ENCODE measurements at regions not wholly inside any gene's neighbourhood (a gene's known extent, or its start where the extent isn't known, plus 50 kb on each side); places are given as distances from the start of the nearest gene placed in this dataset.

DNA sequence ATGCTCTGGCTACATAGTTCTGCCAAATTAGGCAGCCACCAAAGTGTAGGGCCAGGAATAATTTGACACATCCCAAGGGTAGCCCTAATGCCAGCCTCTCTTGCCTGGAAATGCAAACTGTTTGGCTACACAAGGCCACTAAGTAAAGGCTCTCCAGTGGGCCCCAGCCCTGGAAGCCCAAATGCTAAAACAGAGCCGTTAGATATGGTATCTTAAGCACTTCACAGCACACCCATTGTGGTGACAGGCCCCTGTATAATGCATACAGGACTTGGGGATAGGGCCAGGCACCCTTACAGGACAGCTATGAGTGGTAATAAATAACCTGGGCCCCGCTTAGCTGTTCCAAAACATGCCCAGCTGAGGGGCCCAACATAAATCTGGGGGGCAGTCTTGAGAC is 623.9 kb downstream of the BCOR start:
- no peaks in the 10 kb centered on the region for H3K79me2 ChIP-seq (replicated peaks; ENCODE audit: insufficient read depth, low read length)
- H3K9me3 ChIP-seq (ENCODE audit: low read length) = no peaks in the 10 kb centered on the region
- no peaks in the 10 kb centered on the region for H3K9me2 ChIP-seq (ENCODE audit: insufficient read depth, low read length)
- H2AFZ ChIP-seq (ENCODE audit: low read depth, low read length) = no peak overlapping the region
- no peaks in the 10 kb centered on the region for H3K27me3 ChIP-seq (ENCODE audit: insufficient read depth, low read depth, low read length)
- no peak overlapping the region for H3K4me3 ChIP-seq (ENCODE audit: low read length)
- no peaks in the 10 kb centered on the region for H3K36me3 ChIP-seq (ENCODE audit: insufficient read depth, low read length)
- H3K9ac ChIP-seq (ENCODE audit: low read length) = no peak overlapping the region
- H3F3A ChIP-seq (ENCODE audit: insufficient read depth, low read length, poor library complexity, severe bottlenecking) = no peaks in the 10 kb centered on the region
- H3K27ac ChIP-seq (ENCODE audit: low read length) = no peak overlapping the region
- H3K4me2 ChIP-seq (ENCODE audit: low read length) = no peak overlapping the region
- no peaks in the 10 kb centered on the region for H4K20me1 ChIP-seq (ENCODE audit: insufficient read depth)
- no peak for TF ChIP-seq RAD21 (conservative IDR thresholded peaks at IDR 0.05)

GRCh38 chrX:39475372-39475771 is 622.4 kb downstream of the BCOR start:
- no peak overlapping the region for H2AFZ ChIP-seq (ENCODE audit: low read depth, low read length)
- no peaks in the 10 kb centered on the region for H4K20me1 ChIP-seq (ENCODE audit: insufficient read depth)
- no peak overlapping the region for H3K4me2 ChIP-seq (ENCODE audit: low read length)
- no peak for TF ChIP-seq MXI1 (conservative IDR thresholded peaks at IDR 0.05; ENCODE audit: poor library complexity, severe bottlenecking)
- no peak for TF ChIP-seq REST (IDR thresholded peaks at IDR 0.05; ENCODE audit: borderline replicate concordance)
- no peak for TF ChIP-seq TAF1 (IDR thresholded peaks at IDR 0.05; ENCODE audit: low read depth)
- TF ChIP-seq SMC3 (conservative IDR thresholded peaks at IDR 0.05; ENCODE audit: poor library complexity) = no peak
- no peak overlapping the region for H3K27ac ChIP-seq (ENCODE audit: low read length)
- H3K27me3 ChIP-seq (ENCODE audit: insufficient read depth, low read depth, low read length) = no peaks in the 10 kb centered on the region
- no peaks in the 10 kb centered on the region for H3K79me2 ChIP-seq (replicated peaks; ENCODE audit: insufficient read depth, low read length)
- H3K4me3 ChIP-seq (ENCODE audit: low read length) = no peak overlapping the region
- no peaks in the 10 kb centered on the region for H3K9me3 ChIP-seq (ENCODE audit: low read length)
- H3F3A ChIP-seq (ENCODE audit: insufficient read depth, low read length, poor library complexity, severe bottlenecking) = no peaks in the 10 kb centered on the region
- H3K9me2 ChIP-seq (ENCODE audit: insufficient read depth, low read length) = no peaks in the 10 kb centered on the region
- no peaks in the 10 kb centered on the region for H3K36me3 ChIP-seq (ENCODE audit: insufficient read depth, low read length)
- H3K9ac ChIP-seq (ENCODE audit: low read length) = no peak overlapping the region

GRCh38 chrX:39476604-39477021 is 621.1 kb downstream of the BCOR start:
- Histone ChIP-seq H3K9me2 (ENCODE audit: insufficient read depth, low read length) (no peaks in the 10 kb centered on the region), H3K79me2 (replicated peaks; ENCODE audit: insufficient read depth, low read length) (no peaks in the 10 kb centered on the region), H4K20me1 (ENCODE audit: insufficient read depth) (no peaks in the 10 kb centered on the region), H3K27me3 (ENCODE audit: insufficient read depth, low read depth, low read length) (no peaks in the 10 kb centered on the region), H3K9me3 (ENCODE audit: low read length) (no peaks in the 10 kb centered on the region), H3F3A (ENCODE audit: insufficient read depth, low read length, poor library complexity, severe bottlenecking) (no peaks in the 10 kb centered on the region), H3K4me2 (ENCODE audit: low read length) (no peak overlapping the region), H3K36me3 (ENCODE audit: insufficient read depth, low read length) (no peaks in the 10 kb centered on the region), H2AFZ (ENCODE audit: low read depth, low read length) (no peak overlapping the region), H3K9ac (ENCODE audit: low read length) (no peak overlapping the region), H3K27ac (ENCODE audit: low read length) (no peak overlapping the region), H3K4me3 (ENCODE audit: low read length) (no peak overlapping the region)
- TF ChIP-seq EZH2 (IDR thresholded peaks at IDR 0.05; ENCODE audit: borderline replicate concordance, insufficient read depth, low read length, poor library complexity, severe bottlenecking) = no peak
- TF ChIP-seq REST (IDR thresholded peaks at IDR 0.05; ENCODE audit: borderline replicate concordance) = no peak
- TF ChIP-seq MXI1 (conservative IDR thresholded peaks at IDR 0.05; ENCODE audit: poor library complexity, severe bottlenecking) = no peak
- no peak for TF ChIP-seq EP300 (conservative IDR thresholded peaks at IDR 0.05; ENCODE audit: poor library complexity, severe bottlenecking)
- no peak for TF ChIP-seq SMC3 (conservative IDR thresholded peaks at IDR 0.05; ENCODE audit: poor library complexity)
- TF ChIP-seq TAF1 (IDR thresholded peaks at IDR 0.05; ENCODE audit: low read depth) = no peak
